Parathyroid adenoma (tissue), 2 donors: ENCODE measurements at regions not wholly inside any gene's neighbourhood (a gene's known extent, or its start where the extent isn't known, plus 50 kb on each side); places are given as distances from the start of the nearest gene placed in this dataset.

ENCODE experiments used
- H2AFZ ChIP-seq: fragments of 300-600 bp; sonication (generic); one replicate; pipeline ENCODE4 v1.7.0; 2017; ENCODE audit warnings: antibody characterized with exemption, mild to moderate bottlenecking
- H3K27ac ChIP-seq: fragments of 300-600 bp; sonication (generic); one replicate; pipeline ENCODE4 v1.7.0; 2017
- H3K27me3 ChIP-seq: fragments of 300-600 bp; sonication (generic); one replicate; pipeline ENCODE4 v1.7.0; 2017; ENCODE audit warnings: low read length; ENCODE audit not compliant: control insufficient read depth, insufficient read depth
- H3K36me3 ChIP-seq: fragments of 300-600 bp; sonication (generic); one replicate; pipeline ENCODE4 v1.7.0; 2017; ENCODE audit warnings: low read length; ENCODE audit not compliant: control insufficient read depth, insufficient read depth
- H3K4me1 ChIP-seq: fragments of 300-600 bp; sonication (generic); one replicate; pipeline ENCODE4 v1.7.0; 2017; ENCODE audit warnings: control low read depth
- H3K4me2 ChIP-seq: fragments of 300-600 bp; sonication (generic); one replicate; pipeline ENCODE4 v1.7.0; 2017; ENCODE audit warnings: low read length
- H3K4me3 ChIP-seq: fragments of 300-600 bp; sonication (generic); one replicate; pipeline ENCODE4 v1.7.0; 2017; ENCODE audit warnings: low read depth, low read length
- H3K79me2 ChIP-seq: fragments of 300-600 bp; sonication (generic); one replicate; pipeline ENCODE4 v1.7.0; 2017; ENCODE audit warnings: control low read depth
- H3K9ac ChIP-seq: fragments of 300-600 bp; sonication (generic); one replicate; pipeline ENCODE4 v1.7.0; 2017; ENCODE audit warnings: mild to moderate bottlenecking
- H3K9me3 ChIP-seq: fragments of 300-600 bp; sonication (generic); one replicate; pipeline ENCODE4 v1.7.0; 2017; ENCODE audit warnings: low read length; ENCODE audit not compliant: control insufficient read depth
- TF ChIP-seq, protein P1 (sequence below): fragments of 300-600 bp; sonication (generic); IDR thresholded peaks from one replicate; pipeline ENCODE4 v1.7.0; 2017; ENCODE audit warnings: antibody characterized with exemption, mild to moderate bottlenecking
- donor health status: primary hyperparathyroidism.

DNA sequence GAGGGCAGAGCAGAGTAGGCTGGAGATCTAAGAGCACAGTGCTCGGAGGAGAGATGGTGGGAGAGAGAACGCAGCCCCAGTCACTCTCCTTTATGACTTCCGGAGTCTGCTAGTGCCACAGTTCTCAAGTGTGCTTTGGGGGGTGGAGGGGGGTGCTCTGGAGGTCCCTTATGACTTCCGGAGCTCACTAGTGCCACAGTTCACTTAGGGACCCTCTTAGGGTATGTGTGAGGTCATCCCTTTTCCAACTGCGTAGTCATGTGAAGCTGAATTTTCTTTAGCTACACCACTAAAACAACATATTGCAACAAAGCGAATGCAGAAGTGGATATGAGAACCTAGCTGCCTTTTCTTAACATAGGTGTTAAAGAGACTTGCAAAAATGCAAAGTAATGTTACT, 153.7 kb upstream of the KCTD1 start:
- Histone ChIP-seq H3K4me3 (no peak overlapping the region), H3K27me3 (no peaks in the 10 kb centered on the region)
- TF ChIP-seq, protein P1, sequence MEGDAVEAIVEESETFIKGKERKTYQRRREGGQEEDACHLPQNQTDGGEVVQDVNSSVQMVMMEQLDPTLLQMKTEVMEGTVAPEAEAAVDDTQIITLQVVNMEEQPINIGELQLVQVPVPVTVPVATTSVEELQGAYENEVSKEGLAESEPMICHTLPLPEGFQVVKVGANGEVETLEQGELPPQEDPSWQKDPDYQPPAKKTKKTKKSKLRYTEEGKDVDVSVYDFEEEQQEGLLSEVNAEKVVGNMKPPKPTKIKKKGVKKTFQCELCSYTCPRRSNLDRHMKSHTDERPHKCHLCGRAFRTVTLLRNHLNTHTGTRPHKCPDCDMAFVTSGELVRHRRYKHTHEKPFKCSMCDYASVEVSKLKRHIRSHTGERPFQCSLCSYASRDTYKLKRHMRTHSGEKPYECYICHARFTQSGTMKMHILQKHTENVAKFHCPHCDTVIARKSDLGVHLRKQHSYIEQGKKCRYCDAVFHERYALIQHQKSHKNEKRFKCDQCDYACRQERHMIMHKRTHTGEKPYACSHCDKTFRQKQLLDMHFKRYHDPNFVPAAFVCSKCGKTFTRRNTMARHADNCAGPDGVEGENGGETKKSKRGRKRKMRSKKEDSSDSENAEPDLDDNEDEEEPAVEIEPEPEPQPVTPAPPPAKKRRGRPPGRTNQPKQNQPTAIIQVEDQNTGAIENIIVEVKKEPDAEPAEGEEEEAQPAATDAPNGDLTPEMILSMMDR, result no peak

DNA sequence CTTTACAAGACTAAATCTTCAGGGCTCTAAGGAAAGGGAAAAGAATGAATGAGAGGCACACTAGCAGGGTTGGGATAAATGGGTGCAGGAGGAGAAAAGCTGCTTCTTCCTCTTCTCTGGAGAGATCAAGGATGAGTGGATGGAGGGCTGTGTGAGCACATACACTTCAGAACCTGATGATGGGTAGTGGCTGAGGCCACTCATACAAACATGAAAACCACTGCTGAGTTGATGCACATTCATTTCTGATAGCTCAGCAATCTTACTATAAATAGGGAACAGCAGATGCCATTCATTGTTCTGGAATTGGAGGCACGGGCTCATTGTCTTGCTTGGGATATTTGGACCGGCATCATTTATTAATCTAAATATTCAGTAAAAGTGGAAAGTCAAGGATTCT, 152.4 kb upstream of the KCTD1 start:
- Histone ChIP-seq H3K9ac (no peak overlapping the region), H3K79me2 (no peaks in the 10 kb centered on the region)

More for the DNA sequence above, 153.7 kb upstream of the KCTD1 start:
- Histone ChIP-seq H3K9ac (no peak overlapping the region), H3K79me2 (no peaks in the 10 kb centered on the region), H3K27ac (no peak overlapping the region), H3K9me3 (no peaks in the 10 kb centered on the region), H3K4me1 (no peaks in the 10 kb centered on the region), H2AFZ (no peak overlapping the region), H3K36me3 (no peaks in the 10 kb centered on the region), H3K4me2 (no peak overlapping the region)

DNA sequence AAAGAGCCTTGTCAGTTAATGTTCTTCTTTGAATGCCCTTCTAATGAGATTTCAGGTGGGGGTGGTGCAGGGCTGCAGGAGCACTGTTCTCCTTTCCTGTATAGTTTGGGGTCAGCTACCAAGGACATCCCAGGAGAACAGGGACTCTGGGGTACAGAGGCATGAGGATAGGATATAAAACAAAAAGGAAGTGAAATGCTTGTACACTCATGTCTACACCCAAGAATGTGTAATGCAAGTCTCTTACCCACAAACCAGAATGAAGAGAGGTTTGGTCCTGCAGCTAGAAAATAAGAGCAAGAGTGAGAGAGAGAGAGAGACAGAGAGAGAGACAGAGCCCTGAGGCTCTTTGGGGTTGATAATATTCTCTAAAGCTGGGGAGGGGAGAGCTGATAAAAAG, 151.8 kb upstream of the KCTD1 start:
- H3K9ac ChIP-seq, result no peak overlapping the region
- no peaks in the 10 kb centered on the region for H3K79me2 ChIP-seq
- no peaks in the 10 kb centered on the region for H3K27me3 ChIP-seq
- H3K36me3 ChIP-seq, result no peaks in the 10 kb centered on the region
- H3K4me2 ChIP-seq, result no peak overlapping the region
- TF ChIP-seq, protein P1, result no peak
- H3K27ac ChIP-seq, result no peak overlapping the region
- no peaks in the 10 kb centered on the region for H3K9me3 ChIP-seq
- H2AFZ ChIP-seq, result no peak overlapping the region
- no peaks in the 10 kb centered on the region for H3K4me1 ChIP-seq
- no peak overlapping the region for H3K4me3 ChIP-seq

More for the DNA sequence above, 152.4 kb upstream of the KCTD1 start:
- H3K9me3 ChIP-seq, result no peaks in the 10 kb centered on the region
- TF ChIP-seq, protein P1, result no peak
- no peak overlapping the region for H2AFZ ChIP-seq
- no peak overlapping the region for H3K4me3 ChIP-seq
- no peak overlapping the region for H3K27ac ChIP-seq
- H3K4me2 ChIP-seq, result no peak overlapping the region
- H3K27me3 ChIP-seq, result no peaks in the 10 kb centered on the region
- H3K4me1 ChIP-seq, result no peaks in the 10 kb centered on the region
- H3K36me3 ChIP-seq, result no peaks in the 10 kb centered on the region

DNA sequence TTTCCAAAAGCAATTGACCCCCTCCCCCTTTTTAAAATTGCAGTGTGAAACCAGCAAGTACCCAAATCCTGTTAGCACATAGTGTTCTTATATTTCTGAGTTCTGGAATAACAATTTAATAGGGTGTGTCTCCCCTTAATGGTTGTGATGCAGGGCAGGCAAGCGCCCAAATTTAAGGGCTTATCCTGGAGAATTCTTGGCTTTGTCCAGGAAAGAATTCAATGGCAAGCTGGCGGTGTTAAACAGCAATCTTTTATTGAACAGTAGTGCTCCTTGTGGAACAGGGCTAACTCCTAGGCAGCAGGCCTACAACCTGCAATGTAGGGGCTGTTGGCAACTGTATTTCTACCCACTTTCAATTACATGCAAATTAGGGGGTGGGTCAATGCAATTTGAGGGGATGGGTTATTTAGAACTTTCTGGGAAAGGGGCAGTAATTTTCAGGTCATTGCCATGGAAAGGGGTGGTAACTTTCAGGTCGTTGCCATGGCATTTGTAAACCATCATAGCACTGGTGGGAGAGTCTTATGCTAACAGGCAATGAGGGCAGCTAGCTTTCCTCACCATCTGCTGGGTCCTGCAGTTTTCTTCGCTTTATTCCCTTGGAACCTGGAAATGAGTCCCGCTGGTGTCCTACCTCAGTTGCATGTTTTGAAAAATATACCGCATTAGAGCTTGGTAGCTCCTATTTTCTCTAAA, 149.0 kb upstream of the KCTD1 start:
- no peaks in the 10 kb centered on the region for H3K27me3 ChIP-seq
- H3K27ac ChIP-seq, result no peak overlapping the region
- H3K79me2 ChIP-seq, result no peaks in the 10 kb centered on the region
- H3K4me2 ChIP-seq, result no peak overlapping the region
- H3K9me3 ChIP-seq, result no peaks in the 10 kb centered on the region
- H3K9ac ChIP-seq, result no peak overlapping the region
- no peak overlapping the region for H2AFZ ChIP-seq
- no peaks in the 10 kb centered on the region for H3K4me1 ChIP-seq
- H3K36me3 ChIP-seq, result no peaks in the 10 kb centered on the region
- H3K4me3 ChIP-seq, result no peak overlapping the region
- TF ChIP-seq, protein P1, result no peak

DNA sequence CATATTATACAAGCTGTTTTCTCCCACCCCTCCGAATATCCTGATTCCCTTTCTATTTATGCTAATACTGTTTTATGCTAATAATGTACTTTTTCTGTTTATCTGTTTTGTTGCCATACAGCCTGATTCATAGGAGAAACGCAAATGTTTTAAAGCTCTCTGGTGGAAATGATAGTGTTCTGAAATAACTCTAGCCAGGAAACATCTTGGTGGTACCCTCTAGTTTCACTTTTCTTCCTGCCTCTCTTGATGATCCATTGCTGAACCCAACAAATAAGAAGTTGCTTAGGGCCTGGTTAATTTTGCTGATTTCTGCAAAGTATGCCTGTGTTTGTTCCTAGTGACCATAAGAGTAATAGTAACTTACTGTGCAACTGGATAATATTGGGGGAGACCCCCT, 148.4 kb upstream of the KCTD1 start:
- Histone ChIP-seq H3K36me3 (no peaks in the 10 kb centered on the region), H2AFZ (no peak overlapping the region), H3K4me3 (no peak overlapping the region), H3K9me3 (no peaks in the 10 kb centered on the region), H3K79me2 (no peaks in the 10 kb centered on the region), H3K4me2 (no peak overlapping the region), H3K27me3 (no peaks in the 10 kb centered on the region), H3K9ac (no peak overlapping the region), H3K4me1 (no peaks in the 10 kb centered on the region), H3K27ac (no peak overlapping the region)
- TF ChIP-seq, protein P1, result no peak
